ENCODE measurements at regions not wholly inside any gene's neighbourhood (a gene's known extent, or its start where the extent isn't known, plus 50 kb on each side); places are given as distances from the start of the nearest gene placed in this dataset.
"Not testable (repeated sequence)": the region's sequence is repeated elsewhere in the genome, so short reads cannot be mapped to it uniquely, and the experiment has no call there.

GRCh38 chr2:240191001-240191400 lies 50.5 kb upstream of the OTOS start:
- H3K27me3 Mint-ChIP-seq, result peaks cover 40% of the 10 kb centered on the region

DNA sequence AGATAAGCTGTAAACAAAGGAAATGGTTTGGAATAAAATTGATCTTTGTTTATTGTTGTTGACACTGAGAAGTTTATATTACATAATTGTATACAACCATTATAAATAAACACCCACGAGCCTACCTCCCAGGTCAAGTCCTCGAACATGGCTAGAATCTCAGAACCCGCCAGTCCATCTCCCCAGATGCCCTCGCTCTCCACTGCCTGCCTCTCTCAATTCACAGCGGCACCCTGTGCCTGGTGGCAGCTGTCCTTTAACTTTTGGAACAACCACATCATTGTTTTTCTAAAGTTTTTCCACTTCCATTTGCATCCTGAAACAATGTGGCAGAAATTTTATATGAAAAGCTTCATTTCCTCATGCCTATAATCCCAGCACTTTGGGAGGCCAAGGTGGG lies 52.2 kb upstream of the OTOS start:
- Mint-ChIP-seq H3K27ac (no peak overlapping the region), H3K4me1 (ENCODE audit: low read depth) (no peaks in the 10 kb centered on the region), H3K36me3 (ENCODE audit: low read depth) (no peaks in the 10 kb centered on the region), H3K9me3 (peaks cover 4% of the 10 kb centered on the region), H3K27me3 (peaks cover 35% of the 10 kb centered on the region), H3K4me3 (no peak overlapping the region)
- H3K27ac ChIP-seq (ENCODE audit: low read depth in 1 of 2, low read length in 2 of 2), result no peak overlapping the region
- H3K4me1 ChIP-seq (ENCODE audit: insufficient read depth, low read length), result no peaks in the 10 kb centered on the region
- TF ChIP-seq CTCF (IDR thresholded peaks at IDR 0.05), result no peak
- no peaks in the 10 kb centered on the region for H3K36me3 ChIP-seq (ENCODE audit: insufficient read depth, low read length)
- peaks cover 0 to 7% of the 10 kb centered on the region in 2 experiments for H3K9me3 ChIP-seq (ENCODE audit: control insufficient read depth in 1 of 2, insufficient read depth in 1 of 2, low read length in 2 of 2)
- H3K4me3 ChIP-seq (ENCODE audit: low read length), result no peak overlapping the region
- peaks cover 11 to 16% of the 10 kb centered on the region in 2 experiments for H3K27me3 ChIP-seq (ENCODE audit: control insufficient read depth in 1 of 2, insufficient read depth in 2 of 2, low read length in 2 of 2)
- intact Hi-C loops (cut with DNase I, micrococcal nuclease), result no loop called here
- POLR2A ChIA-PET, result no interaction called here
- CTCF ChIA-PET, result no interaction called here
- no peak for DNase-seq
- no peak for ATAC-seq (ENCODE audit: poor library complexity)

More at GRCh38 chr2:240191001-240191400, 50.5 kb upstream of the OTOS start:
- Mint-ChIP-seq H3K4me3 (no peak overlapping the region), H3K36me3 (ENCODE audit: low read depth) (no peaks in the 10 kb centered on the region), H3K4me1 (ENCODE audit: low read depth) (no peaks in the 10 kb centered on the region), H3K9me3 (peaks cover 9% of the 10 kb centered on the region), H3K27ac (no peak overlapping the region)
- Histone ChIP-seq H3K4me3 (ENCODE audit: low read length) (no peak overlapping the region), H3K27ac (ENCODE audit: low read depth in 1 of 2, low read length in 2 of 2) (no peak overlapping the region), H3K36me3 (ENCODE audit: insufficient read depth, low read length) (no peaks in the 10 kb centered on the region), H3K4me1 (ENCODE audit: insufficient read depth, low read length) (no peaks in the 10 kb centered on the region), H3K27me3 (ENCODE audit: control insufficient read depth in 1 of 2, insufficient read depth in 2 of 2, low read length in 2 of 2) (peaks cover 7 to 16% of the 10 kb centered on the region in 2 experiments), H3K9me3 (ENCODE audit: control insufficient read depth in 1 of 2, insufficient read depth in 1 of 2, low read length in 2 of 2) (peaks cover 0 to 11% of the 10 kb centered on the region in 2 experiments)
- POLR2A ChIA-PET, result no interaction called here
- no peak for ATAC-seq (ENCODE audit: poor library complexity)
- no peak for TF ChIP-seq CTCF (IDR thresholded peaks at IDR 0.05)
- intact Hi-C loops (cut with DNase I, micrococcal nuclease), result no loop called here
- DNase-seq, result no peak
- CTCF ChIA-PET, result no interaction called here

DNA sequence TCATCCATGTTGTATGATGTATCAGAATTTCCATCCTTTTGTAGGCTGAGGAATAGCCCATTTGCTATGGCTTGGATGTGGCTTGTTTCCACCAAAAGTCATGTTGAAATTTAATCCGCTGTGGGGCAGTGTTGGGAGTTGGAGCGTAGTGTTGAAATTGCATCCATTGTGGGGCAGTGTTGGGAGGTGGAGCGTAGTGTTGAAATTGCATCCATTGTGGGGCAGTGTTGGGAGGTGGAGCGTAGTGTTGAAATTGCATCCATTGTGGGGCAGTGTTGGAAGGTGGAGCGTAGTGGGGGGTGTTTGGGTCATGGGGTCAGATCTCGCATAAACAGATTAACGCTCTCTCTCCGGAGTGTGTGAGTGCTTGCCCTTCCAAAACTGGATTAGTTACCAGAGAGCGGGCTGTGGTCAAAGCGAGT lies 53.9 kb upstream of the OTOS start:
- ATAC-seq (ENCODE audit: poor library complexity); CTCF ChIA-PET; POLR2A ChIA-PET; H3K36me3 Mint-ChIP-seq (ENCODE audit: low read depth); H3K27ac Mint-ChIP-seq; DNase-seq; H3K36me3 ChIP-seq (ENCODE audit: insufficient read depth, low read length); H3K9me3 Mint-ChIP-seq; intact Hi-C loops (cut with DNase I, micrococcal nuclease); H3K4me1 Mint-ChIP-seq (ENCODE audit: low read depth); H3K9me3 ChIP-seq (ENCODE audit: control insufficient read depth in 1 of 2, insufficient read depth in 1 of 2, low read length in 2 of 2); H3K4me3 ChIP-seq (ENCODE audit: low read length); H3K27ac ChIP-seq (ENCODE audit: low read depth in 1 of 2, low read length in 2 of 2); H3K4me3 Mint-ChIP-seq; H3K4me1 ChIP-seq (ENCODE audit: insufficient read depth, low read length): not testable (repeated sequence)
- H3K27me3 Mint-ChIP-seq, result peaks cover 35% of the 10 kb centered on the region
- H3K27me3 ChIP-seq (ENCODE audit: control insufficient read depth in 1 of 2, insufficient read depth in 2 of 2, low read length in 2 of 2), result peaks cover 11 to 16% of the 10 kb centered on the region in 2 experiments

DNA sequence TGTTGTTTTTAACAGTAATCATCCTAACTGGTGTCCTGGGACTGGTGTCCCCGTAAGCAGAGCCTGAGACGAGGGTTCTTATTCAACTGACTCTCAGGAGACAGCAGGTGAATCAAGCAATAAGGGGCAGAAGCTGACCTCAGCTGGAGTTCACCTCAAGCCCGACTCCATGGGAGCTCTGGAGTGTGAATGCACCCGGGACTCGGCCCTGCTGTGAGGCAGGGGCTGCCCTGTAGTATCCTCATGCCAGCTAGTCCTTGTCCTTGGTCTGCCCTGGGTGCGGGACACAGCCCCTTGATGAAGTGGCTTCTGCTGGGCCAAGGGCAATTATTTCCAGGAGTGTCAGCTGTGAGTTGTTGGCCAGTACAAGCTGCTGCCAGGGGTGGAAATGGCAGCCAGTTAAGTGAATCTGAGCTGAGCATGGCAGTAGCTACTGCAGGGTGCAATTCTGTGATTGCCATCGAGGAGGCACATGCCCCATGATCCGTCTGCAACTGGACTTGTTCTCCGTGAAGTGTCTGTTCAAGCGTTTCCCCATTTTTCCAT lies 54.9 kb upstream of the OTOS start:
- Histone ChIP-seq H3K4me1 (ENCODE audit: insufficient read depth, low read length) (no peaks in the 10 kb centered on the region), H3K4me3 (ENCODE audit: low read length) (no peak overlapping the region), H3K9me3 (ENCODE audit: control insufficient read depth in 1 of 2, insufficient read depth in 1 of 2, low read length in 2 of 2) (peaks cover 0 to 6% of the 10 kb centered on the region in 2 experiments), H3K27me3 (ENCODE audit: control insufficient read depth in 1 of 2, insufficient read depth in 2 of 2, low read length in 2 of 2) (peaks cover 15 to 16% of the 10 kb centered on the region in 2 experiments), H3K36me3 (ENCODE audit: insufficient read depth, low read length) (no peaks in the 10 kb centered on the region), H3K27ac (ENCODE audit: low read depth in 1 of 2, low read length in 2 of 2) (no peak overlapping the region)
- Mint-ChIP-seq H3K4me3 (no peak overlapping the region), H3K27ac (no peak overlapping the region), H3K27me3 (peaks cover 44% of the 10 kb centered on the region), H3K9me3 (no peaks in the 10 kb centered on the region), H3K36me3 (ENCODE audit: low read depth) (no peaks in the 10 kb centered on the region), H3K4me1 (ENCODE audit: low read depth) (no peaks in the 10 kb centered on the region)
- POLR2A ChIA-PET, result no interaction called here
- ATAC-seq (ENCODE audit: poor library complexity) (no peak), DNase-seq (peak in 1 of 14 experiments; percentile 6)
- intact Hi-C loops (cut with DNase I, micrococcal nuclease), result no loop called here
- CTCF ChIA-PET, result no interaction called here
- no peak for TF ChIP-seq CTCF (IDR thresholded peaks at IDR 0.05)

All from CD4-positive, alpha-beta T cell (primary cell).